ENCODE measurements at regions not wholly inside any gene's neighbourhood (a gene's known extent, or its start where the extent isn't known, plus 50 kb on each side); places are given as distances from the start of the nearest gene placed in this dataset.

GRCh38 chr4:179076865-179077264, 1634.6 kb upstream of the AGA start:
- no peak for DNase-seq
- TF ChIP-seq GATA1 (IDR thresholded peaks at IDR 0.05; ENCODE audit: low read depth, low read length): no peak
- no peak for TF ChIP-seq POLR2A (IDR thresholded peaks at IDR 0.05; ENCODE audit: low read length)

- TF ChIP-seq GATA1 (IDR thresholded peaks at IDR 0.05; ENCODE audit: low read depth, low read length): no peak
- peak; percentile 19 to 22 for DNase-seq
Measured at GRCh38 chr4:179095585-179096221, 1653.5 kb upstream of the AGA start.

GRCh38 chr4:179097741-179098140, 1655.5 kb upstream of the AGA start:
- no peak for TF ChIP-seq GATA1 (IDR thresholded peaks at IDR 0.05; ENCODE audit: low read depth, low read length)
- TF ChIP-seq POLR2A (IDR thresholded peaks at IDR 0.05; ENCODE audit: low read length): no peak
- peak; percentile 7 to 14 for DNase-seq

- DNase-seq: no peak
- TF ChIP-seq POLR2A (IDR thresholded peaks at IDR 0.05; ENCODE audit: low read length) (no peak), GATA1 (IDR thresholded peaks at IDR 0.05; ENCODE audit: low read depth, low read length) (no peak)
Measured at GRCh38 chr4:179110356-179110755, 1668.1 kb upstream of the AGA start.

- DNase-seq: no peak
- TF ChIP-seq POLR2A (IDR thresholded peaks at IDR 0.05; ENCODE audit: low read length) (no peak), GATA1 (IDR thresholded peaks at IDR 0.05; ENCODE audit: low read depth, low read length) (no peak)
Measured at GRCh38 chr4:179110816-179111215, 1668.6 kb upstream of the AGA start.

- DNase-seq: no peak
Measured at GRCh38 chr4:179112441-179113170, 1670.4 kb upstream of the AGA start.

GRCh38 chr4:179114615-179115014, 1672.4 kb upstream of the AGA start:
- no peak for DNase-seq
- TF ChIP-seq POLR2A (IDR thresholded peaks at IDR 0.05; ENCODE audit: low read length): no peak
- no peak for TF ChIP-seq GATA1 (IDR thresholded peaks at IDR 0.05; ENCODE audit: low read depth, low read length)

More at GRCh38 chr4:179112441-179113170, 1670.4 kb upstream of the AGA start:
- TF ChIP-seq GATA1 (IDR thresholded peaks at IDR 0.05; ENCODE audit: low read depth, low read length) (no peak), POLR2A (IDR thresholded peaks at IDR 0.05; ENCODE audit: low read length) (no peak)

- DNase-seq: no peak
Measured at GRCh38 chr4:179116011-179116410, 1673.8 kb upstream of the AGA start.

GRCh38 chr4:179116581-179116980, 1674.3 kb upstream of the AGA start:
- no peak for TF ChIP-seq POLR2A (IDR thresholded peaks at IDR 0.05; ENCODE audit: low read length)
- no peak for TF ChIP-seq GATA1 (IDR thresholded peaks at IDR 0.05; ENCODE audit: low read depth, low read length)
- DNase-seq: no peak

More at GRCh38 chr4:179116011-179116410, 1673.8 kb upstream of the AGA start:
- no peak for TF ChIP-seq POLR2A (IDR thresholded peaks at IDR 0.05; ENCODE audit: low read length)
- TF ChIP-seq GATA1 (IDR thresholded peaks at IDR 0.05; ENCODE audit: low read depth, low read length): no peak

- no peak for TF ChIP-seq GATA1 (IDR thresholded peaks at IDR 0.05; ENCODE audit: low read depth, low read length)
- TF ChIP-seq POLR2A (IDR thresholded peaks at IDR 0.05; ENCODE audit: low read length): no peak
- no peak for DNase-seq
Measured at GRCh38 chr4:179123084-179123483, 1680.8 kb upstream of the AGA start.

GRCh38 chr4:179124419-179124818, 1682.2 kb upstream of the AGA start:
- TF ChIP-seq POLR2A (IDR thresholded peaks at IDR 0.05; ENCODE audit: low read length) (no peak), GATA1 (IDR thresholded peaks at IDR 0.05; ENCODE audit: low read depth, low read length) (no peak)
- DNase-seq: no peak

GRCh38 chr4:179124957-179125356, 1682.7 kb upstream of the AGA start:
- TF ChIP-seq POLR2A (IDR thresholded peaks at IDR 0.05; ENCODE audit: low read length): no peak
- no peak for TF ChIP-seq GATA1 (IDR thresholded peaks at IDR 0.05; ENCODE audit: low read depth, low read length)
- no peak for DNase-seq

- TF ChIP-seq POLR2A (IDR thresholded peaks at IDR 0.05; ENCODE audit: low read length) (no peak), GATA1 (IDR thresholded peaks at IDR 0.05; ENCODE audit: low read depth, low read length) (no peak)
- no peak for DNase-seq
Measured at GRCh38 chr4:179125870-179126269, 1683.6 kb upstream of the AGA start.

- no peak for TF ChIP-seq GATA1 (IDR thresholded peaks at IDR 0.05; ENCODE audit: low read depth, low read length)
- TF ChIP-seq POLR2A (IDR thresholded peaks at IDR 0.05; ENCODE audit: low read length): no peak
- DNase-seq: no peak
Measured at GRCh38 chr4:179128299-179128698, 1686.1 kb upstream of the AGA start.

Measured in erythroblast (primary cell).